GF-D8 (cell line): ENCODE measurements at regions not wholly inside any gene's neighbourhood (a gene's known extent, or its start where the extent isn't known, plus 50 kb on each side); places are given as distances from the start of the nearest gene placed in this dataset.

Experiments used
- DNase-seq: peaks from one replicate; lab custom pipeline; 2025; lab: John Stamatoyannopoulos, UW

DNA sequence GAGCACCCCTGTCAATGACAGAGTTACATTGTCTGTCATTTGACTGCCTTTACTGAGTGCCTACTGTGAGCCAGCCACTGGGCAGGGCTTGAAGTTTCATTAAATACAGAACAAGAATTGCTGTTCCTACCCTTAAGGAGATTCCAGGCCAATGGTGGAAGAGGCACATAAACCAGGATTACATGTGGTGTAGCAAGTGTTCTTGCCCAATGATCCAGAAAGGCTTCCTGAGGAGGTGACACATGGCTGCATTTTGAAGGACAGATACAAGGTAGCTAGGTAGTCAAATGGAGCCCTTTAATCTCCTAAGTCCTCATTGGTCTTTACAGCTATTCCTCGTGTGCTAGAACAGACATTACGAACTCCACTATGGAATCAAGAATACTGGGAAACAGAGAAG is 312.7 kb downstream of the ETAA1 start:
- DNase-seq, result no peak

DNA sequence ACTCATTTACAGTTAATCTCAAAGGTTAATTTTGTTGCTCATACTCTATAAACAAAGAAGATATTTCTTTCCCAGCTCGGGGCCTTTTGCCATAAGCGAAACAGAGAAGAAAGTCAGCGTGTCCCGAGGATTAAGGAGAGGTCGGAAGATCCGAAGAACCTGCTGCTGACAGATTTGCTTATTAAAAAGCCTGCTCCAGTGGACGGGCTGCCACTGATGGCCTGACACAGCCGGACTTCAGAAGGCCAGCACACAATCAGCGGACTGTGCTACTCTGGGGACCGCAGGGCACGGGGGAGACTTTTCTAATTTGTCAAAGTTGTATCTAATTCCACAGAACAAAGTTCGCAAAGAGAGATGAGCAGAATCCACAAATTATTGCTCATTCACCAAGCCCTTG is 315.4 kb downstream of the ETAA1 start:
- no peak for DNase-seq

DNA sequence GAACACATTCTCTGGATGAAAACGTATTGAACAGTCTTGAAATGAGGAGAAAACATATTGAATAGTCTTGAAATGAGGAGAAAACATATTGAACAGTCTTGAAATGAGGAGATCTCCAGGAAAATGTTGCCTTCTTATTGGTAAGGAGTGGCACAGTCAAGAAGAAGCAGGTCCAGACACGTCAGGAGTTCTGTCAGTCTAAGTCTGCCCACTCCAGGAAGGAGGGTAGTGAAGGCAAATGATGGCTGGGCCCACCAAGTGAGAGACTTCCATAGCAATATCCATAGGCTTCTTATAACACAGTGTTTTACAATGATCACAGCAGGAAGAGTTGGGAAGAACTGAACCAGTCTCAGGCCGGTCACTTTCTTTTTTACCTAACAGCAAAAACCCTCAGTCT is 316.2 kb downstream of the ETAA1 start:
- no peak for DNase-seq

DNA sequence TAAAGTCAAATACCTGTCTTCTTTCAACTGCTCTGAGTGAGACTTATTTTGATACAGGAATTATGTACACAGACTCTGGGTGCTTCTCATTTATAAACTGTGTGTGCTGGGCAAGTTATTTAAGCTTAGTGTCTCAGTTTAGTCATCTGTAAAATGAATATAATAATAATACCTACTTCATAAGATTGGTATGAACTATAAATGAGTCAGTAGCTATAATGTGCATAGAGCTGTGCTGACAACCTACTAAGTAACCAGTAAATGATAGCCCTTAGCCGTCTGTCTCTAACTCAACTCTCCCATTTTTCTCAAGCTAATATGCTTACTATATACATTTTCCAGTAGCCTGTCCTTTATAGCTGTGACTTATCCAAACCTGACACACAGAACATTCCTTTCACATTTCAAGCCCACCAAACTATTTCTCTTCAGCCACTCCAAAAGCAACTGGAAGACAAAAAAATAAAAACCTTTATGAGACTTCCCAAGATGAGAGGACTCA is 319.8 kb downstream of the ETAA1 start:
- no peak for DNase-seq

DNA sequence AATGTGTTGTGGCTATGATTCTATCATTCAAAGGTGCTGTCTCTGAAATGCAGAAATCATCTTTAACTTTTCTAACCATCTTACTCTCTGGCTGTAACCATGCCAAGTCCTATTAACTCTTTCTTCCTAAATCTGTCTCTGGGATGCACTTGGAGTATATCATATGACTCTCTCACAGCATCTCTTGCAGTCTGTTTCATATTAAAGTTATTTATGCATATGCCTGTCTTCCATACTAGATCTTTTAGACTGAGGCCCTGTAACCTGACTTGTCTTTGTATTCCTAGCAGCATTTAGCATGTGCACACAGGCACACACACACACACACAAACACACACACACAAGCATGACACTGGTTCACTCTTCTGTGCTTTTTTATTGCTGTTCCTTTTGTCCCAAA is 320.6 kb downstream of the ETAA1 start:
- DNase-seq, result no peak

DNA sequence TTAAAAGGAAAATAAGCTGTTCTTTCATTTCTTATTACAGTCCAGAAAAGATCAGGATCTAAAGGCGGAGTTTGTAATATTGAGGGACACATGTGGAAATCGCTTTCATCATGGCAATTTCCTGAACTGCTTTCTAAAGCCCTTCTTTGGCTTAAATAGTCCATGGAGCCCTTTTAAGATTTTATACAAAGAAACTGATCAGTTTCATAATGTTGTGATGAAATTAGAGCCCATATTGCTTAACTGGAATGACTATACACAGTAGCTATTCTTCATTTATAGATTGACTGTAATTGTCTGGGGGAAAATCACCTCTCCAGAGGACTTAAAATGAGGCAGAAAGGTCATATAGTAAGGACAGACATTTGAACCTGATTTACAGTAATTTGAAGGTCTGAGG is 322.2 kb downstream of the ETAA1 start:
- DNase-seq, result no peak

DNA sequence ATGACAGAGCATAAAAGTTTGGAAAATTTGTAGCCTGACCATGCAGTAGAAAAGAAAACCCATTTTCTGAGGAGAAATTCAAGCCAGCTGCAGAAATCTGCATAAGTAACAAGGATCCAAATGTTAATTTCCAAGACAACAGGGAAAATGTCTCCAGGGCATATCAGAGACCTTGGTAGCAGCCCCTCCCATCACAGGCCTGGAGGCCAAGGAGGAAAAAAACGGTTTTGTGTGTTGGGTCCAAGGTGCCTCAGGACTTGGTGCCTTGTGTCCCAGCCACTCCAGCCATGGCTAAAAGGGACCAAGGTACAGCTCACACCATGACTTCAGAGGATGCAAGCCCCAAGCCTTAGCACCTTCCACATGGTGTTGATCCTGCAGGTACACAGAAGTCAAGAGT is 324.4 kb downstream of the ETAA1 start:
- no peak for DNase-seq

DNA sequence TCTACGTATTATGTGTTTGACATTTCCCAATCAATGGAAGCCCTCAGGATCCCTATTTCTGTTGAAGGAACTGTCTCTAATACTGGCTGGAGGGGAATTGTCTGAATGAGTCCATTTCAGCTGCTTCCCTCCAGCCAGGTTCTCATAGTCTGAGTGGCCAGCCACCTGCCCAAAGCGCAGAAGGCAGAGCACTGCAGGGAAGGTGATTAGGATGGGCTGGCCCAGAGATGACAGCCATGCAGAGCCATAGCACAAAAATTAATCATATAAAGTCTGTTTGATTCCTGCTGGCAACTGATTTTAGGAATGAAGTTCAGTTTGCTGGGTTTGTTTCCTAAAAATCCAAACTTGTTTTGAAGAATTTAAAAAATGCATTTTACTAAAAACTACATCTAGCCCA is 327.1 kb downstream of the ETAA1 start:
- no peak for DNase-seq

DNA sequence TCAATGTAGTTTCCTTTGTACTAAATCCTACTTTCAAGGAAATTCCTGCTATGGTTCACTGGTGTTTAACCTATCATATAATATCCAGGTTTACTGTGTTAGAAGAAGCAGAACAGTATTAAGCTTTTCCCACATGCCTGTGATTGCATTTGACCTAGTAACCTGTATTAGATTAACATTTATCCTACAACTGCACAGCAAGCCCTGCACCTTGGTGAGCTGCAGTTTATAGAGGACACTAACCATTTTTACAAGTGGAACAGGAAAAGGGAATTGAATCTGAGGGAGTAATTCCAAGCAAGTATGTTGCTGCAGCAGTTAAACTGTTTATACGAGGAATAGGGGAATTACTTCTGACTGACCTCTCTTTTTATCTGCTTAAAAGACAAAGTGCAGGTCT is 328.6 kb downstream of the ETAA1 start:
- no peak for DNase-seq

DNA sequence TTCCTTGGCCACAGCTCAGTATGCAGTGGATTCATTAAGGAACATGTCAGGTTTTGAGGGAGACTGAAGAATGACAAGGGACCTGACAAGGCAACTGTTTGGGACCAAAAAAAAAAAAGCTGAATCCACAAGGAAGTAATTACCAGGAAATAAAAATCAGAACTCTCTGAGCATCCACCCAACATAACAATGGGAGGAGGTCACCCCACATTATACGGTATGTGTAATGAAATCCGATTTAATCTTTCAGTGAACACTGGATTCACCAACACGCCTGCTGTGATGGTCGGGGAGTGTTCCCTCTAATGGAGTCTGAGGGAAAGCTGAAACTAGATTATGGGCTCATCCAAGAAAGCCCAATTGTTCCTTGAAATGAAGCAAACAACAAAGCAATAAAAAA is 329.3 kb downstream of the ETAA1 start:
- DNase-seq, result no peak

DNA sequence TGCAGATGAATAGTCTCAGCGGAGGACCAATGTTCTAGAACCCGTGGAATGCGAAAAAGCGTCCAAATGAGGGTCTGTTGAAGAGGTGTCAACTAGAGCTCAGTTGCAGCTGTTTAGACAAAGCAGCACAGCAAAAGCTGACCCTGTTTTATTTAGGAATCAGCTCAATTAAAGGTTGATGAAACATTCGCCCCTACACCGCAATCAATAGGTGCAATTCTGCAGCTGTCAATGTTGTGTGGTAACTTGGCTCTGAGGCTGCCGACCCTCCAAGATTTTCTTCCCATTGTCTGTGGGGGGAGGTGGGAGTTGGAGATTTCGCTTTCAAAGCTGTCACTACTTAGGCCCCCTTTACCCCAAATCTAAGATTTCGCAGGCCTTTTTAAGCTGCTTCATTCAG is 330.0 kb downstream of the ETAA1 start:
- no peak for DNase-seq

DNA sequence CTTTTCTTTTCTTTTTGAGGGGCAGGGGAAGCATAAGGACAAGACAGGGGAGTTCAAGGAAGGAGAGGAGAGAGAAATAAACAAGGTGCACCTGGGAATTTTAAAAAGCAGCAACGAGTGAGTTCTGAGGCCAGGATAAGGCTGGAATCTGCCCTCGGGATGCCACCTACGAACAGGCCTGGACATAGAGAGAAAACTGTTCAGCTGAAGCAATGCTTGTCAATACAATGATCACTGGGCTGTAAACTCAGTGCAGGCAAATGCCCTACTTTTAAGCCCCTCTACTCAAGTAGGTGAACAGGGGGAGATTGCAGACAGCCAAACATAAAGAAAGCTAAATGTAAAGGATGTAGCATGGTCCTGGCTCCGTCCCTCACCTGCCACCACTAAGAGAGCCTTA is 330.5 kb downstream of the ETAA1 start:
- no peak for DNase-seq

DNA sequence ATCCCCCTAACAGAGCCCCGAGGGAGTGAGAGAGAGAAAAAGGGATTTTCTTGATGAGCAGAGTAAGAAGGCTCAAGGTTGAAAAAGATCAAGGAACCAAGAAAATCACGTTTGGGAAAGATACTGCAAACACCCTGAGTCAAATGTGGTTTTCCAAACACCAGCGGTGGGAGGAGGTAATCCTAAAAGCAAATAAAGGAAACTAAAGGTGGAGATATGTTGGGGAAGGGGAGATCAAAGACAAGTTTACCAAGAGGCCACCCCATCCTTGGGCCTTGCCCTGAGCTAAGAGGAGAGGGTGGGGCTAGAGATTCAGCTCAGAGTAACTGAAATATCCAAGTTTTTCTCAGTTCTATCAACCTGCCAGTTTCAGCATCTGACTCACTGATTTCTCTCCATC is 332.3 kb downstream of the ETAA1 start:
- no peak for DNase-seq

DNA sequence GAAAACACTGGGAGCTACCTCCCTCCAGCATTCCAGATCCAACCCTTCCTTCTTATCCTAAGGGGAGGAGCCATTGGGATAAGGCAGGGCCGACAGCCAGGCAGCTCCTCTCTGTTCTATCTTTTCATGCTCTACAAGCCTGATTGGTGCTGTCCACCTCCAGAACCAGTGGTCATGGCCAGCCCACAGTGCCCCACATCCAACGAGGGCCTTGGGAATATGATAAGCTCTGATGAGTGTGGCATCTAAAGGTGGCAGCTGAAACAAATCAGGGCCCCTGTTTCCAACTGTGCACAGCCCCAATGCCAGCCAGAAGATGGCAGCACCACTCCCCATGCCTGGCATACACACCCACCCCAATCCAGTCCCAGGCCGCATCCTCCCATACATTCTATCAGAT is 329.3 kb downstream of the C1D start:
- DNase-seq, result no peak

DNA sequence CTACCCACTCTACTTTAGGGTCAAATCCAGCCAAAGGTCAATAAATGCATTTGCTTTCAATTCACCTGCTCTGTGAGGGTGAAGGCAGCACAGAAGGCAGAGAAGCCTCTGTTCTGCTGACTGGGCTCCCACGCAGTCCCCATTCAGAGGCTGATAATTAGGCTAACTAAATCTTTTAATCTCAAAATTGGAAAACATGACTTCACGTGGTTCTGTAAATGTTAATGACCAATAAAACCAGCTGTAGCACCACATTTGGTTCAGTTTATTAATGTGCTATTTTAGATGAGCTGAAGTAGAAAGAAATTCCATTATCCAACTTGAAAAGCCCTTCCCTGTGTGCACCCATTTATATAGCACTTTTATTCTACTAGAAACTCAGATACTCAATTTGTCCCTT is 310.6 kb downstream of the C1D start:
- DNase-seq, result no peak

DNA sequence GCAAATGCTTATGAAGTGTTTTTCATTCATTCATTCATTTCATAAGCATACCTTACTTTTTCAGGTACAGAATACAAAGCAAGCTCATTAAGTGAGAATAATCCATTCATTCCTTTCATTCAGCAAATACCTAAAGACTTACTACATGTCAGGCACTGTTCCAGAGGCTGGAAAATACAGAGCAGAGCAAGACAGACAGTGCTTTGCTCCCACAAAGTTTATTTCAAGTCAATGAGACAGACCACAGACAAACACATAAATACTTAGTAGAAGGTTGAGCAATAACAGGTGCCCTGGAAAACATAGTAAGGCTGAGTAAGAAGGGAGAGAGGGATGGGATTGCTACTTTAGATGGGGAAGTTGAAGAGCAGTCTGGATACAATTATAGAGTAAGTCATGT is 309.8 kb downstream of the C1D start:
- DNase-seq, result no peak

DNA sequence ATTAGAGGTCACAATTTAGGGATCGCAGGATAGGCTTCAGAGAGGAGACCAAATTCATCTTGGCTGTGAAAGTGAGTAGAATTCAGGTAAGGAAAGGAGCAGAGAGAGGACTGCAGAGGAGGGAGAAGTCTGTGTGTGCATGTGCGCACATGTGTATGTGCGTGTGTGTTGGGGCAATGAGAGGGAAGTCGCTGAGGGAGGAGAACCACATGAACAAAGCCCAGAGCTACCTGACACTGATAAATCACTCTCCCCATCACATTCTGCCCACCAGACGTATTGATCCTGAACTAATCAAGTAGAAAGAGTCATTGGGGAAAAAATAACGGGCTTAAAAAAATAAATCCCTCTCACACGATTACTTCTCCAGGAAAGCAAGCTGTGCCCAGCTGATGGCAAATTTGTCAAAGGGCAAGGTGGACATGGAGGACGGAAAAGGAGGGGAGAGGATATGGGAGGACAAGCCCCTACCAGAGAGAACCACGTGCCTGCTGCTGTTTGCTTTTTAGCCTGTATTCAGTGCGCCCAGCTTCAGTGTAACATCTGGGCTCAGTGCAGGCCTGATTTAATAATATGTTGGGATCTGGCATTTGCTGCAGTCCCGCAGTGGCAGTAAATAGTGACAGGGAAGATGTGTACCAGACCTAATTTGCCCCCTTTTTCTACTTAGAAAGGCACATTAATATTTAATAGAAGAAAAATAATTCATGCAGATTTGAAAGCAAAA is 307.5 kb downstream of the C1D start:
- no peak for DNase-seq

DNA sequence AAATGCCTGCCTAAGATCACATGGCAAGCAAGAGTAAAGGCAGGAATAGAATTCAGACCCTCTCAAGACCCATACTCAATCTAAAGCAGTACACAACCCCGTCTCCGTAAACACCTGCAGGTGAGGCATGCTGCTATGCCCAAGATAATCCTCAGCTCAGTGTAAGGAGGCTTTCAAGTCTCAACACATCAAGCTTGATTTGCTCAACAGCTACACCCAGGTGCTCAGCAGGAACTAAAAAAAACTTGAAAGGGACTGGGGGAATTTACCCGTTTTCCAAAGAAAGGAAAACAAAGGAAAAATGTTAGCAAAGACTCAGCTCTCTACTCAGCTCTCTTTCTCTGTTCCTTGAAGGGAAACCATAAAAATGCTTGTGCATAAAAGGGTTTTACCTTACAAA is 301.8 kb downstream of the C1D start:
- DNase-seq, result no peak

DNA sequence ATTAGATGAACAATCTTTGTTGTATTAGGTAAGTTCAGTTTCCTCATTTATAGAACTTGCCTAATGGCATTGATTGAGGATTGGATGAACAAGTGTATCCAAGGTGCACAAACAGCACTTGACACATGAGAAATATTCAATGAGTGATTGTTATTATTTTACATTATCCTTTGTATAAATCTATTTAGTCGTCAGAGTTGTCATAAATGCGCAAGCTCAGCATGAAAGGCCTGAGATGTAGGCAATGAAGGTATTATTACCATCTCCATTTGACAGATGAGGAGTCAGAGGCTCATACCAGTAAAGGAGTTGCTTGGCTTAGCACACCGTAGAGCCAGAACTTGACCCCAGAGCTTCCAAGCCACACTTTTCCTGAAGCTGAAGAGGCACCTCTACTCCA is 291.4 kb downstream of the C1D start:
- DNase-seq, result no peak

DNA sequence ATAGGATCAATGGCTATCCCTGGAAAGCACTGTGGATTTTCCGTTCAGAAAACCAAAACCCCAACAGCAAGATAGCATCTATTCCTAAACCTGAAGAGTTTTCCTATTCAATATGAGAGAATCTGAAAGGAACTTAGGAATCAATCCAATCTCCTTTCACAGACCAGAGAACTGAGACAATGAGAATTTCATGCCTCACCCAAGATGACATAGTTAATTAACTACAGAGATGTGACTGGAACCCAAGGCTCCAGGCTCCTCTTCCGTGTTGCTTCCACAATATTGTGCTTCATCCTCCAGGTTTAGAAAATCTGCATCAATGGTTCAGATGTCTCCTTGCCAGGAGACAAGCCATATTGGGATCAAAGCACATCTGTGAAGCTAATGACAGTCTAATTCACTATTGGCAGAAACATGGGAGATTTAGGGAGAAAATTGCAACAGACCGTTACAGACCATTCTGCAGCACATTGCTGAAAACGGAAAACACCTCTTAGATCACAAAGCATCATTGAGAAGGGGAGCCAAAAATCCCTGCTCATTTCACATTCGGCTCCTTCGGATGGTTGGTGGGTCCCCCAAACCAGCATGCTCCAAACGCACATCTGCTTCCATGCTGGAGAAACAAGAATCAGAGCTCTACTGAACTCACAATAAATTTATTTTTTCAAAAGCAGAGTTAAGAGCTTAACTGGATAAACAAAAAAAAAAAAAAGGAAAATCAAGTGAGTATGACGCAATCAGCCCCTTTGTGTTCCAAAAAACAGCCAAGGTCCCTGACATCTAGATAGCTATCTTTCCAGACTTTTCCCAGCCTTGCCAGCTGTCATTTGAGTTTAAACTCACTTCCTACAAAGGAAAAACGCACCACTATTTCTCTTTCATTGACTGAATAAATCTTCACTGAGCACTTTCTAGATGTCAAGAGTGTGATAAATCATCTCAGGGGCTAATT is 290.3 kb downstream of the C1D start:
- DNase-seq, result no peak

DNA sequence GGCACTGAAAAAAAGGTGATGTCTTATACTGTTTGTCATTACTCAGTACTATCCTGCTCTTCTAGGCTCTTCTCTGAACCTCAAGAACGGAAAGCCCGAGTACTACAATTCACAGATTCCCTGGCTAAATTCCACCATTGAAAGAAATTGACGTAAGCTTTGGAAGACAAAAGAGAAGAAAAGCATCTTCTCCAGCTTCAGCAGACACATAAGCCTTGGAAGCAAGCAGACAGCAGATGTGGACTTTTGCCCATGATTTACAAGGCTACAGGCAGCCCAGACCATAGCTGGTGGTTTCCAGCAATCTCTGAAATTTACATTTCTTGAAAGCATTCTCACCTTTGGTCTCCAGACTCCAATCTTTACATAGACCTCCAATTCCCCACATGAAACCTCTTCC is 289.0 kb downstream of the C1D start:
- DNase-seq, result no peak

DNA sequence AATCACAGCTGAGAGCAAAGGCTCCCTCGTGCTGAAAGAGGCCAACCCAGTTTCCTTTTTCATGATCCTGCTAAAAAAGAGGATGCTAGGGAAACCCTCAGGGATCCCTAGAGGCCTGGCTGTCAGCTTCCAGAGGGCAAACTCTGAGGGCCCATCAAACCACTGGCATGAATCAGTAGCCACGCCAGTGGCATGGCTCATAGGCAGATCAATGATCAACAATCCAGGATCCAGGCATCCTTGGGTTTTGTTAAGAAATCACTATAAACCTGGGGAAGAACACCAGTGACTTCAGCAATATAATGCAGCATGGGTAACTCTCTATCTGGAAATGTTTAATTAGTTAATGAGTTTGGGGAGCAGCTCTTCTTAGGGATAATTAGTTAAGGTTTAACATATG is 286.5 kb downstream of the C1D start:
- DNase-seq, result no peak

DNA sequence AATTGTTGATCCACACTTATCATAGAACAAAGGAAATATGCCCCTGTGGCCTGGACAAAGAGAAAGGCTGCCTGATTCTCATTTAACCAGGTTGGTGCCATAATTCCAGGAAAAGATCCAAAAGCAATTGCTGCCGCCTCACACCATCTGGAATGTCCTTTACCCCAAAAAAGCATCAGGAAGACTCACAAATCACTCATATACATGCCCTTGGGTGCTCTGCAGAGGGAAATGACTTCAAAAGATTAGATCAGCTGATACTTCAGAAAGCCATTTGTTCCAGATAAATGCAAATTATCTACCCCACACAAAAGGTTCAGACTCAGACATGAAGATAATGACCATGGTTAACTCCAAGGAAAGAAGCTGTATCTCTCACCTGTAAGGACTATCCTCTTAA is 285.8 kb downstream of the C1D start:
- no peak for DNase-seq
